MCF 10A (cell line): ENCODE measurements at regions not wholly inside any gene's neighbourhood (a gene's known extent, or its start where the extent isn't known, plus 50 kb on each side); places are given as distances from the start of the nearest gene placed in this dataset.

ENCODE experiments used
- BruUV-seq: library from RNA; stranded (reverse); fragments of 400-500 nt; replicated peaks from 2 replicates; lab custom pipeline; 2021; lab: Mats Ljungman, UMichigan
- CTCF ChIA-PET: fragments of 300-600 bp; sonication (Branson Sonifier 250); formaldehyde crosslinking; extraction: SDS; loops from one replicate; lab custom pipeline; 2021; ENCODE audit warnings: antibody characterized with exemption, inconsistent platforms; lab: Yijun Ruan, JAX
- POLR2A ChIA-PET: fragments of 300-600, 350-650 bp; sonication (Branson Sonifier 250); formaldehyde crosslinking; extraction: SDS; loops from one replicate; lab custom pipeline; 2020; ENCODE audit warnings: antibody characterized with exemption, inconsistent platforms; lab: Yijun Ruan, JAX
- DNase-seq: peaks from one replicate; pipeline ENCODE4 v3.0.0-alpha.2; 2018; ENCODE audit not compliant: unreplicated experiment
- H3K27ac Mint-ChIP-seq: one replicate; pipeline ENCODE4 v1.8.0; 2022; ENCODE audit warnings: mild to moderate bottlenecking, low read depth, mixed read lengths; ENCODE audit not compliant: unreplicated experiment
- H3K27me3 Mint-ChIP-seq: one replicate; pipeline ENCODE4 v1.8.0; 2022; ENCODE audit warnings: mixed read lengths; ENCODE audit not compliant: insufficient read depth, unreplicated experiment
- H3K36me3 Mint-ChIP-seq: one replicate; pipeline ENCODE4 v1.8.0; 2022; ENCODE audit warnings: mild to moderate bottlenecking, moderate library complexity, mixed read lengths; ENCODE audit not compliant: insufficient read depth, unreplicated experiment
- H3K4me1 Mint-ChIP-seq: one replicate; pipeline ENCODE4 v1.8.0; 2022; ENCODE audit warnings: mixed read lengths; ENCODE audit not compliant: insufficient read depth, unreplicated experiment
- H3K4me3 Mint-ChIP-seq: one replicate; pipeline ENCODE4 v1.8.0; 2022; ENCODE audit warnings: mild to moderate bottlenecking, moderate library complexity, mixed read lengths; ENCODE audit not compliant: unreplicated experiment
- H3K9me3 Mint-ChIP-seq: one replicate; pipeline ENCODE4 v1.8.0; 2022; ENCODE audit warnings: mixed read lengths; ENCODE audit not compliant: unreplicated experiment
- CTCF ChIP-seq: fragments of 200-600 bp; IDR thresholded peaks from one replicate; pipeline ENCODE4 v1.8.0; 2022; ENCODE audit warnings: antibody characterized with exemption, mild to moderate bottlenecking; ENCODE audit not compliant: unreplicated experiment
- intact Hi-C: fragments of 100-400 bp; cut with micrococcal nuclease; formaldehyde crosslinking; loops from 2 replicates; pipeline ENCODE4 v1.14.1; 2022

- Mint-ChIP-seq H3K9me3 (peaks cover 7% of the 10 kb centered on the region), H3K27ac (no peak overlapping the region), H3K27me3 (no peaks in the 10 kb centered on the region), H3K36me3 (no peaks in the 10 kb centered on the region), H3K4me1 (no peaks in the 10 kb centered on the region), H3K4me3 (no peak overlapping the region)
- DNase-seq = no peak
- POLR2A ChIA-PET = no interaction called here
- intact Hi-C loops = no loop called here
- CTCF ChIA-PET = no interaction called here
- no peak for TF ChIP-seq CTCF
- BruUV-seq = no TSS peak
Measured at GRCh38 chr5:109254511-109254910, 155.3 kb downstream of the PJA2 start.

GRCh38 chr5:109253262-109253661 is 156.5 kb downstream of the PJA2 start:
- ChIA-PET POLR2A (no interaction called here), CTCF (interaction anchor here (0.7 kb wide), 1 partner anchor 111 kb away, joined by 3 read pairs; no protein-coding TSS in a partner anchor)
- H3K27ac Mint-ChIP-seq = no peak overlapping the region
- peaks cover 7% of the 10 kb centered on the region for H3K9me3 Mint-ChIP-seq
- no peak for TF ChIP-seq CTCF
- no TSS peak for BruUV-seq
- H3K36me3 Mint-ChIP-seq = no peaks in the 10 kb centered on the region
- H3K4me3 Mint-ChIP-seq = no peak overlapping the region
- H3K4me1 Mint-ChIP-seq = no peaks in the 10 kb centered on the region
- DNase-seq = no peak
- intact Hi-C loops = no loop called here
- H3K27me3 Mint-ChIP-seq = no peaks in the 10 kb centered on the region

GRCh38 chr5:109252731-109253130 is 157.0 kb downstream of the PJA2 start:
- no peak for TF ChIP-seq CTCF
- Mint-ChIP-seq H3K27me3 (no peaks in the 10 kb centered on the region), H3K4me3 (no peak overlapping the region), H3K4me1 (no peaks in the 10 kb centered on the region), H3K36me3 (no peaks in the 10 kb centered on the region), H3K27ac (no peak overlapping the region), H3K9me3 (peaks cover 4% of the 10 kb centered on the region)
- ChIA-PET CTCF (interaction anchor here (0.7 kb wide), 1 partner anchor 112 kb away, joined by 3 read pairs; no protein-coding TSS in a partner anchor), POLR2A (no interaction called here)
- intact Hi-C loops = no loop called here
- no peak for DNase-seq
- BruUV-seq = no TSS peak

- Mint-ChIP-seq H3K4me1 (no peaks in the 10 kb centered on the region), H3K9me3 (peaks cover 16% of the 10 kb centered on the region), H3K36me3 (peaks cover 4% of the 10 kb centered on the region), H3K27me3 (no peaks in the 10 kb centered on the region), H3K27ac (no peak overlapping the region), H3K4me3 (no peak overlapping the region)
- POLR2A ChIA-PET = no interaction called here
- no peak for TF ChIP-seq CTCF
- intact Hi-C loops = no loop called here
- DNase-seq = no peak
- no TSS peak for BruUV-seq
- CTCF ChIA-PET = no interaction called here
Measured at GRCh38 chr5:109250533-109251329, 159.0 kb downstream of the PJA2 start.
